Activated CD4-positive, alpha-beta T cell treated with anti-CD3 and anti-CD28 coated beads for 36 hours (primary cell): ENCODE measurements at regions not wholly inside any gene's neighbourhood (a gene's known extent, or its start where the extent isn't known, plus 50 kb on each side); places are given as distances from the start of the nearest gene placed in this dataset.

Experiments
- ATAC-seq: fragments of 200-7000 bp; cut with Tn5 transposase; one replicate; pipeline ENCODE4 v1.10.0; 2021; ENCODE audit warnings: mild to moderate bottlenecking, moderate library complexity
- CTCF ChIA-PET: fragments of 350-600 bp; sonication (Branson Sonifier 250); formaldehyde crosslinking; loops from one replicate; lab custom pipeline; 2021; ENCODE audit warnings: antibody characterized with exemption; lab: Charles Lee
- POLR2A ChIA-PET: fragments of 350-600 bp; sonication (Branson Sonifier 250); formaldehyde crosslinking; loops from one replicate; lab custom pipeline; 2021; ENCODE audit warnings: antibody characterized with exemption, inconsistent platforms; lab: Charles Lee
- DNase-seq: peaks from one replicate; pipeline ENCODE4 v3.0.0-alpha.2; 2020
- H3K27ac Mint-ChIP-seq: one replicate; pipeline ENCODE4 v1.8.0; 2021; ENCODE audit warnings: mixed read lengths
- H3K27me3 Mint-ChIP-seq: one replicate; pipeline ENCODE4 v1.8.0; 2021; ENCODE audit warnings: mixed read lengths
- H3K36me3 Mint-ChIP-seq: one replicate; pipeline ENCODE4 v1.8.0; 2021; ENCODE audit warnings: low read depth, mixed read lengths
- H3K4me1 Mint-ChIP-seq: one replicate; pipeline ENCODE4 v1.8.0; 2021; ENCODE audit warnings: mixed read lengths
- H3K4me3 Mint-ChIP-seq: one replicate; pipeline ENCODE4 v1.8.0; 2021; ENCODE audit warnings: mild to moderate bottlenecking, moderate library complexity, mixed read lengths
- H3K9me3 Mint-ChIP-seq: one replicate; pipeline ENCODE4 v1.8.0; 2021; ENCODE audit warnings: low read depth, mixed read lengths
- intact Hi-C, 2 experiments: fragments of 100-400 bp; cut with DNase I in 1 of 2; cut with micrococcal nuclease in 1 of 2; formaldehyde crosslinking; loops; one replicate each; pipeline versions ENCODE4 v1.14.2 to v1.15.1; 2022 to 2024; cut with DNase I, micrococcal nuclease

DNA sequence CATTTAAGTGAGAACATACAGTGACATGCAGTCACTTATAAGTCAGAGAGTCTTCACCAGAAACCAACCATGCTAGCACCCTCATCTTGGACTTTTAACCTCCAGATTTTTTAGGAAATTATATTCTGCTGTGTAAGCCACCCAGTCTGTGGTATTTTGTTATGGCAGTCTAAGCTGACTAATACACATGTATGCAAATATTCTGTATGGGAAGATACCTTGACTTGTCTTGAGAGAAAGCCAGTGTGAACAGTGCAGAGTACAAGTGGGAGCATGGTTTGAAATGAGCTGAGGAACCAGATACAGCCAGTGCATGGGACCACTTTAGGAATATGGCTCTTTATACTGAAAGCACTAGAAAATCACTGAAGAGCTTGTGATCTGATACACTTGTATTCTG, 110.4 kb upstream of the MAP9 start:
- no peak for DNase-seq
- Mint-ChIP-seq H3K36me3 (no peaks in the 10 kb centered on the region), H3K9me3 (no peaks in the 10 kb centered on the region), H3K4me1 (no peaks in the 10 kb centered on the region), H3K27me3 (peaks cover 3% of the 10 kb centered on the region), H3K27ac (no peak overlapping the region), H3K4me3 (no peak overlapping the region)
- intact Hi-C loops: no loop called here
- POLR2A ChIA-PET: no interaction called here
- CTCF ChIA-PET: no interaction called here
- ATAC-seq: no peak

DNA sequence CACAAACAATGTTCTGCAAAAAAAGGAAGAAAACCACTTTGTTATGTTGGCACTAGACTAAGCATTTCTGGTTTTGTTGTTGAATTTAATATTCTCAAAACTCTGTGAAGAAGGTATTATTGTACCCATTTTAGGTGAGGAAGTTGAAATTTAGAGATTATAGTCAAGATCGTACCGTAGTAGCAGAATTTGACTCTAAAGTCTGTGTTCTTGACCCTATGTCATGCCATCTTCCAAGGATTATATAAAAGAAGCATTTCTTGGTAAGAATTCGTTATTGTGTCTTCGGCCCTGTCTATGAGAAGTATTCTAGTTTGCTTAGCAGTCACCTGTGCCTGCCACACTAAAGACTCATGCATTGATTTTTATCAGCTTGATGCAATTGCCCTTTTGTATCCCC, 104.4 kb upstream of the MAP9 start:
- DNase-seq: no peak
- ATAC-seq: no peak
- ChIA-PET POLR2A (no interaction called here), CTCF (no interaction called here)
- no peak overlapping the region for H3K4me3 Mint-ChIP-seq
- intact Hi-C loops: no loop called here
- H3K27ac Mint-ChIP-seq: no peak overlapping the region
- no peaks in the 10 kb centered on the region for H3K4me1 Mint-ChIP-seq
- H3K9me3 Mint-ChIP-seq: no peaks in the 10 kb centered on the region
- H3K36me3 Mint-ChIP-seq: no peaks in the 10 kb centered on the region
- peaks cover 3% of the 10 kb centered on the region for H3K27me3 Mint-ChIP-seq

DNA sequence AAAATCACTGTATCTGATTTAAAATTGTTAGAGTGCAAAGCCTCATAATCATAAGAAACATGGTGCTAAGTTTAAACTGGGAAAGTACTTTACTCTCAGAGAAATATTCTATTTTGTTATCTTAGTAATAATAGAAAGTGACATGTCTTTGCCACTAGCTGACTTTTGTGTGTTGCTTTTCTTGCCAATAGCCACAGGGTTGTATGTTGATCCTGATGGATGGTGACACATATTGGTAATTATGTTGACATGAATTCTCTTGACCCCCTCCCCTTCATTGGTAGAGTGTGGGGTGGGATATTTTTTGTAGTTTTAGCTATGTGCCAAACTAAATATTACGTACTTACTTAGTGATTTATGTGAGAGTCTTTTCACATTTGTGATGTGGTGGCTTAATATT, 103.1 kb upstream of the MAP9 start:
- H3K27ac Mint-ChIP-seq: no peak overlapping the region
- POLR2A ChIA-PET: no interaction called here
- CTCF ChIA-PET: interaction anchor here (0.6 kb wide), 2 partner anchors 36 to 63 kb away, joined by 3 read pairs; no protein-coding TSS in a partner anchor
- no peaks in the 10 kb centered on the region for H3K4me1 Mint-ChIP-seq
- ATAC-seq: no peak
- H3K9me3 Mint-ChIP-seq: no peaks in the 10 kb centered on the region
- H3K27me3 Mint-ChIP-seq: peaks cover 3% of the 10 kb centered on the region
- no peaks in the 10 kb centered on the region for H3K36me3 Mint-ChIP-seq
- no peak for DNase-seq
- intact Hi-C loops: no loop called here
- H3K4me3 Mint-ChIP-seq: no peak overlapping the region

DNA sequence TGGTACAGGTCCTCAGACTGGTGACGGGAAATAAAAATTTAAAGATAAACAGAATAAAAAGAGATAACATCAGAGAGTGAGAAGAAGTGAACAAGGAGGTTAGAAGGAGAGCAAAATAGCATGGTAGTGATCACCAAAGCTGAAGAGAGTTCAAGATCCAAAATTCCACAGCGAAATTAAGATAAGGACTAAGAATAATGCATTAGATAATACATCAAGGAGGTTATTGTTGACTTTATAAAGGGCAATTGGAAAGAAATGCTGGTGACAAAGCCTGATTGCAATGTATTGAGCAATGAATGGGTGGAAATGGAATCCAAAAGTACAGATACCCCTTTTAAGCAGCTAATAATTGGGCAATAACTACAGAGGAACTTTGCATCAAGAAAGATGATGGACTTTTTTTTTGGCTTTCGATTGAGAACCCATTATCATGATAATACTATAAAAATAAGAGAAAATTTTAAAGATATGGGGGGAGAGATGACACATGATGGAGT, 101.6 kb upstream of the MAP9 start:
- intact Hi-C loops: no loop called here
- no peak overlapping the region for H3K27ac Mint-ChIP-seq
- H3K27me3 Mint-ChIP-seq: no peaks in the 10 kb centered on the region
- ATAC-seq (no peak), DNase-seq (no peak)
- H3K4me3 Mint-ChIP-seq: no peak overlapping the region
- H3K36me3 Mint-ChIP-seq: no peaks in the 10 kb centered on the region
- no peaks in the 10 kb centered on the region for H3K9me3 Mint-ChIP-seq
- CTCF ChIA-PET: interaction anchor here (0.7 kb wide), 1 partner anchor 1484 kb away, joined by 3 read pairs; no protein-coding TSS in a partner anchor
- POLR2A ChIA-PET: no interaction called here
- H3K4me1 Mint-ChIP-seq: no peaks in the 10 kb centered on the region

DNA sequence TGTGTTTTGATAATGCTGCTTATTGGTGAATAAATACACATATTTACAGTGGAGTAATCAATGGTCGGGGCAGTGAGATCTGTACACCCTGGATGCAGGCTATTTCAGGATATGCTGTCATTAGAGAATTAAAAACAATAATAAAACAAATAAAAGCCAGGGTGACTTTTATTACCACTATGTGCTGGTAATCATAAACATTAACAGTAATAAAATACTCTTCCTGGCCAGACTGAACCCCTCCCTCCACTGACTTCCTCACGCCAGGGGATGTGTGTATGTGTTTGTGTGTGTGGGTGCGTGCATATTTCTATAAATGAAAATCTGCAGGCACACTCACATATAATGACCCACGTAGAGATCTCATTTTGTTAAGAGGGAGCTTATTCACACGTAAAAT, 98.0 kb upstream of the MAP9 start:
- no peaks in the 10 kb centered on the region for H3K9me3 Mint-ChIP-seq
- ChIA-PET POLR2A (no interaction called here), CTCF (no interaction called here)
- H3K36me3 Mint-ChIP-seq: no peaks in the 10 kb centered on the region
- DNase-seq (no peak), ATAC-seq (no peak)
- no peak overlapping the region for H3K27ac Mint-ChIP-seq
- peaks cover 1% of the 10 kb centered on the region for H3K27me3 Mint-ChIP-seq
- H3K4me1 Mint-ChIP-seq: no peaks in the 10 kb centered on the region
- intact Hi-C loops: no loop called here
- H3K4me3 Mint-ChIP-seq: no peak overlapping the region

DNA sequence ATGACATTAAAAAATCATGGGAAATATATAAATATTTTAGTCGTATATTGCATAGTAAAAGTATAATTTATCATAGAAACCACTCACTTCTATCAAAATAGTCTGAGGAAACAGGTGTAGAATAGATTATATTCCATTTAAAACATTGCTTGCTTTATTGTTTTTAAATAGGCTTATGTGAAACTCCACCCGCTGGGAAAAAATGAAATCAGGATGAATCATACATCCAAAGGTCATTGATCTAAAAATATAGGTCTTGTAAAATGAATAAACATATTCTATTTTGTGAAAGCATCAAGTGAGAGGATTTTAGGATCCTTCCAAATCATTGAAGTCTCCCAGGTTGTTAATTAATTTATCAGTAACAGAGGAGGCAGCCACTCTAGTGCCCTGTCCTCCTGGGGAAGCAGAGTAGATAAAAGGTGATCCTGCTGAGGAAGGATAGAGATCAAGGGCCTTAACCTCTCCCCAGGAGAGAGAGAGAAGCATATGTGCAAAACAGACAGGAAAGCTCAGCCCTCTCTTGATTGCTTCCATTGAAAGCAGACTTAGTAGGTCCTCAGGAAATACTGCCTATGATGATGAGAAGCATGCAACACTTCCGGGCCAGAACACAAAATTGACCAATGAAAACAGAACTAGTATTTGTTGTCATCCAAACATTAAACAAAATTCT, 96.8 kb upstream of the MAP9 start:
- H3K9me3 Mint-ChIP-seq: no peaks in the 10 kb centered on the region
- intact Hi-C loops: no loop called here
- ATAC-seq (no peak), DNase-seq (no peak)
- H3K4me3 Mint-ChIP-seq: no peak overlapping the region
- POLR2A ChIA-PET: interaction anchor here (0.6 kb wide), 1 partner anchor 480 kb away, joined by 4 read pairs; no protein-coding TSS in a partner anchor
- peaks cover 1% of the 10 kb centered on the region for H3K27me3 Mint-ChIP-seq
- H3K36me3 Mint-ChIP-seq: no peaks in the 10 kb centered on the region
- CTCF ChIA-PET: no interaction called here
- no peaks in the 10 kb centered on the region for H3K4me1 Mint-ChIP-seq
- H3K27ac Mint-ChIP-seq: no peak overlapping the region

DNA sequence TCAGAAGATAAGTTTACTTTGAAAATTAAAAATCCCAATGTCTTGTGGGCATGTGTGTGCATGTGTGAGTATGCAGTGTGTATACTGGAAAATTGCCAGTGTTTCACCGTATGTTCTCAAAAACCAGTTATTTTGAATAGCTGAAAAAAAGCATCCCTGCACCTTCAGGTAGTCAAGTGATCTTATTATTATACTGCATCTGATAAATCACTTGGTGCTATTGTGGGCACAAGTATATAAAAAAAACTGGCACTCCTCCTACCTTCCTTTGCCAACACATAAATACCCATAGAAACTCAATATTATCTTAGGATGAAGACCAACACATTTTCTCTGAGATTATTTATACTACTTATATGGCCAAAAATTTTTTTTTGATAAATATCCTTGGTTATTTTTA, 91.5 kb upstream of the MAP9 start:
- ATAC-seq: no peak
- H3K4me1 Mint-ChIP-seq: no peaks in the 10 kb centered on the region
- POLR2A ChIA-PET: no interaction called here
- intact Hi-C loops: no loop called here
- DNase-seq: no peak
- no peak overlapping the region for H3K27ac Mint-ChIP-seq
- no peaks in the 10 kb centered on the region for H3K36me3 Mint-ChIP-seq
- H3K4me3 Mint-ChIP-seq: no peak overlapping the region
- no peaks in the 10 kb centered on the region for H3K9me3 Mint-ChIP-seq
- CTCF ChIA-PET: no interaction called here
- H3K27me3 Mint-ChIP-seq: peaks cover 1% of the 10 kb centered on the region

DNA sequence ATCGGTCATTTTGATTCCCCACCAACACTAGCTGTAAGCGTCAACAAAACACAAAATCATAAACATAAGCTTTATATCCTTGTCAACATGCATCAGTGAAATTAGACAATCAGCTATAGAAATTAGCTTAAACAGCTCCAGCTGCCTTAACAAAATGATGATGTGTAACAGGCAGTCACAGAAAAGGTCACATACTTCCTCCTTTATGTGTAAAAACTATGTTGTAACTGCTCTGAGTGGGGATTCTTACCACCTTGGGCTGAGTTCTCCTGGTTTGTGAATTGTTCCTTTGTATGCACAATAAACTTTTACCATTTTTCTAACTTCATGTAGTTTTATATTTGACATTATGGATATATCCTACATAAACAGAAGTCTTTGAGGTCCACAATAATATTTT, 73.9 kb upstream of the MAP9 start:
- peaks cover 3% of the 10 kb centered on the region for H3K27me3 Mint-ChIP-seq
- H3K9me3 Mint-ChIP-seq: no peaks in the 10 kb centered on the region
- H3K36me3 Mint-ChIP-seq: no peaks in the 10 kb centered on the region
- ATAC-seq: no peak
- no peak overlapping the region for H3K27ac Mint-ChIP-seq
- CTCF ChIA-PET: no interaction called here
- intact Hi-C loops: no loop called here
- POLR2A ChIA-PET: no interaction called here
- H3K4me3 Mint-ChIP-seq: no peak overlapping the region
- no peaks in the 10 kb centered on the region for H3K4me1 Mint-ChIP-seq
- no peak for DNase-seq

DNA sequence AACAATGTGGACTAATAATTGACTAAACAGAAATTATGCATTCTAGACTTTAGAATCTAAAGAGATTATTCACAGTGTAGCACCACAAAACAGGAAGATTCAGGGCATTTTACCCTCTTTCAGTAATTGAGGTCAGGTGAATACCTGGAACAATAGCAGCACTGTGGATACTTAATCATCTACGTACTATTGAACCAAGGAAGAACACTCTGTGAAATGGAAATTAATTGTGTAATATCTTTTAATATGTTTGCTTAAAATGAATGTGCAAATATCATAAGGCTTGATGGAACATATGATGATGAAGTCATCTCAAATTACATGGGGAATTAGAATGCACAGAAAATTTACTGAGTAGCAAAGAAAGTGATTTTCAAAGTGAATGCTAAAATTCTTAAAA, 68.5 kb upstream of the MAP9 start:
- Mint-ChIP-seq H3K27me3 (peaks cover 10% of the 10 kb centered on the region), H3K4me1 (no peaks in the 10 kb centered on the region), H3K27ac (no peak overlapping the region), H3K4me3 (no peak overlapping the region), H3K36me3 (no peaks in the 10 kb centered on the region), H3K9me3 (no peaks in the 10 kb centered on the region)
- intact Hi-C loops: no loop called here
- DNase-seq (no peak), ATAC-seq (no peak)
- CTCF ChIA-PET: no interaction called here
- POLR2A ChIA-PET: no interaction called here

DNA sequence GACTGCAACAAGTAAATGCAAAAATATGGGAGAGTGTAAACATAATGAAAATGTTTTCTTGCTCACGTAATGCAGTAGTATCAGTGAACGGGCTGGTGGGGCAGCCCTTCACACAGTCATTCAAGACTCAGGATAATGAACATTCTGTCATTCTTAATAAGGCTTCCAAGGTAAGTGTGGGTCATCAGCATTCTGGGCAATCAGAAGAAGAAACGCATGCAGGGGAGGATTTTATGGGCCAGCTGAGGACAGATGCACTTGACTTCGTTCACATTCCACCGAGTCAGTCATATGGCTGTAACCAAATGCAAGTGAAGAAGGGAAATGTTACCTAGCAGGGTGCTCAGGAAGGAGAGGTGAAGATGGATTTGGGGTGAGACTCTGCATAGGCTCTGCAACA, 68.0 kb upstream of the MAP9 start:
- no peak for ATAC-seq
- H3K4me1 Mint-ChIP-seq: no peaks in the 10 kb centered on the region
- H3K27ac Mint-ChIP-seq: no peak overlapping the region
- intact Hi-C loops: no loop called here
- no peak for DNase-seq
- H3K9me3 Mint-ChIP-seq: no peaks in the 10 kb centered on the region
- H3K4me3 Mint-ChIP-seq: no peak overlapping the region
- POLR2A ChIA-PET: no interaction called here
- H3K27me3 Mint-ChIP-seq: peaks cover 13% of the 10 kb centered on the region
- H3K36me3 Mint-ChIP-seq: no peaks in the 10 kb centered on the region
- CTCF ChIA-PET: interaction anchor here (2.0 to 2.2 kb wide), 2 partner anchors 9 to 342 kb away, joined by 7 to 9 read pairs; no protein-coding TSS in a partner anchor

DNA sequence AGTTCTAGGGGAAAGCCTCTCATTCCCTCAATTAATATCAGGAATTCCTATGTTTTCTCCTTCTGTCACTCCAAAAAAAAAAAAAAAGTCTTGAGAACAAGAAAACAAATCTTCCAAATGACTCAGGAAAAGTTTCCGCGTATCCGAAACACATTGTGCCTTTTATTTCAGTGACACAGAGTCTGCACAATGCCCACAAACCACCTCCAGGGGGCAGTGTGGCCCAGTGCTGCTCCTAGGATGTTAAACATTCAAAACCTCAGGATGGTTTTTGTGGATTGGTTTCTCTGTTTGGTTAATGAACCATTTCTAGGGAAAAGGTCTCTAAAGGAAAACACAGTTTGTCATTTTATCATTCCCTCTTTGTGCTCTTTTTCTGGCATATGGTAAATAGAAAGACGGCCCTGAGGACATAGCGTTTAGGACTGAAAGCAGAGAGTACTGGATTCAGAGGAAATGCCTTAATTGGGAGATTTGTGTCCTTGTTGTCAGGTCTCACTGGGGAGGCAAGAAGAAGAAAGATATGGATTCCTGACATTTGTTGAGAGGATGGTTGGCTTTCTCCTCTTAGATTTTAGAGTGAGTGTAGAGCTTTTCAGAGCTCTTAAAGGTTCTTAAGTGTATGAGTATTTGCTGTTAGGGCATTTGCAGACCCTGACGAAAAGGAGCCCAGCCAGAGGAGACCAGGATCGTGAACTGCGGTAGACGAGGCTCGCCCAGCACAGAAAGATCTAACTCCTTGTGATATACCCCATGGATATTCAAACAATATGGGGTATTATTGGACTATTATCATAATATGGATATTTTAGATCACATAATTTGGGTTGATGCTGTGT, 65.7 kb upstream of the MAP9 start:
- no peak overlapping the region for H3K27ac Mint-ChIP-seq
- H3K36me3 Mint-ChIP-seq: no peaks in the 10 kb centered on the region
- no peaks in the 10 kb centered on the region for H3K4me1 Mint-ChIP-seq
- H3K4me3 Mint-ChIP-seq: no peak overlapping the region
- ChIA-PET CTCF (interaction anchor here (0.7 to 2.2 kb wide), 5 partner anchors 11 to 494 kb away, joined by 3 to 9 read pairs (median 3); no protein-coding TSS in a partner anchor), POLR2A (no interaction called here)
- DNase-seq (peak; percentile 77), ATAC-seq (peak; percentile 66)
- peaks cover 11% of the 10 kb centered on the region for H3K27me3 Mint-ChIP-seq
- intact Hi-C loops: loop anchor here (1.0 to 2.0 kb wide), 3 partner anchors 345 to 511 kb away; partner anchors contain the start of gene CTSO (in 2 of the 2)
- no peaks in the 10 kb centered on the region for H3K9me3 Mint-ChIP-seq
